Activated naive CD4-positive, alpha-beta T cell treated with anti-CD3 and anti-CD28 coated beads, Interleukin-2, amount 50 U/mL, for 72 hours (primary cell): ENCODE measurements at regions not wholly inside any gene's neighbourhood (a gene's known extent, or its start where the extent isn't known, plus 50 kb on each side); places are given as distances from the start of the nearest gene placed in this dataset.

Experiments used
- ATAC-seq, 2 donors: fragments of 150-1000 bp; cut with Tn5 transposase; 2 replicates each; pipeline ENCODE4 v1.10.0; 2021; ENCODE audit warnings: mild to moderate bottlenecking in 2 of 2, moderate library complexity in 2 of 2
- DNase-seq, 2 donors: peaks; one replicate each; pipeline ENCODE4 v3.0.0; 2021 to 2022; ENCODE audit warnings: low spot score in 2 of 2
- H3K27ac Mint-ChIP-seq, 2 donors: one replicate each; pipeline ENCODE4 v1.8.0; 2022; ENCODE audit warnings: mild to moderate bottlenecking in 2 of 2, mixed read lengths in 2 of 2
- H3K36me3 Mint-ChIP-seq, 2 donors: one replicate each; pipeline ENCODE4 v1.8.0; 2022; ENCODE audit warnings: mixed read lengths in 2 of 2
- H3K9me3 Mint-ChIP-seq, 2 donors: one replicate each; pipeline ENCODE4 v1.8.0; 2022; ENCODE audit warnings: mixed read lengths in 2 of 2

DNA sequence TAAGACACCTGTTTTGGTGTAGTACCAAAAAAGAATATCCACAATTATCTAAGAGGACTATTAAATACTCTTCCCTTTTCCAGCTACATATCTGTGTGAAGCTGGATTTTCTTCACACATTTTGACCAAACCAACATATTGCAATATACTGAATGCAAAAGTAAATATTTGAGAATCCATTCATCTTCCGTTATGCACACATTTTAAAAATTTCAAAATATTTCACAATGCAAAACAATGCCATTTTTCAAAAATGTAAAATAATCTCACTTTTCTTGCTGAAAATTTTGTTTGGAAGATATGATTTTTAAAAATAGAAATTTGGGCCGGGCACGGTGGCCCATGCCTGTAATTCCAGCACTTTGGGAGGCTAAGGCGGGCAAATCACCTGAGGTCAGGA is 133.9 kb upstream of the FUT8 start:
- no peak for DNase-seq
- no peak for ATAC-seq
- Mint-ChIP-seq H3K27ac (no peak overlapping the region), H3K36me3 (no peaks in the 10 kb centered on the region), H3K9me3 (no peaks in the 10 kb centered on the region)

DNA sequence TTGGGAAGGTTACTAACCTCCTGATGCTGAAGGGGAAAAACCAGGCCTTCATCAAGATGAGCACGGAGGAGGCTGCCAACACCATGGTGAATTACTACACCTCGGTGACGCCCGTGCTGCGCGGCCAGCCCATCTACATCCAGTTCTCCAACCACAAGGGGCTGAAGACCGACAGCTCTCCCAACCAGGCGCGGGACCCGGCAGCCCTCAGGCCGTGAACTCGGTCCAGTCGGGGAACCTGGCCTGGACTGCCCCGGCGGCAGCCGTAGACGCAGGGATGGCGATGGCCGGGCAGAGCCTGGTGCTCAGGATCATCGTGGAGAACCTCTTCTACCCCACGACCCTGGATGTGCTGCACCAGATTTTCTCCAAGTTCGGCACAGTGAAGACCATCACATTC is 133.0 kb upstream of the FUT8 start:
- Mint-ChIP-seq H3K9me3 (no peaks in the 10 kb centered on the region), H3K36me3 (no peaks in the 10 kb centered on the region), H3K27ac (no peak overlapping the region)
- DNase-seq, result no peak
- no peak for ATAC-seq

DNA sequence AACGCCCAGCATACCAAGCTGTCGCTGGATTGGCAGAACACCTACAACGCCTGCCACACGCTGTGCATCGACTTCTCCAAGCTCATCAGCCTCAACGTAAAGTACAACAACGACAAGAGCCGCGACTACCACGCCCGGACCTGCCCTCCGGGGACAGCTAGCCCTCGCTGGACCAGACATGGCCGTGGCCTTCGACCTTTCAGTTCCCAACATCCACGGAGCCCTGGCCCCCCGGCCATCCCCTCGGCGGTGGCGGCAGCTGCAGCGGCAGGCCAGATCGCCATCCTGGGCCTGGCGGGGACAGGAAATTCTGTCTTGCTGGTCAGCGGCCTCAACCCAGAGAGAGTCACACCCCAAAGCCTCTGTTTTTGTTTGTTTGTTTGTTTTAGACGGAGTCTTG is 132.6 kb upstream of the FUT8 start:
- Mint-ChIP-seq H3K36me3 (no peaks in the 10 kb centered on the region), H3K9me3 (no peaks in the 10 kb centered on the region), H3K27ac (no peak overlapping the region)
- ATAC-seq, result no peak
- no peak for DNase-seq

GRCh38 chr14:65280653-65281052 is 131.9 kb upstream of the FUT8 start:
- no peak for ATAC-seq
- H3K9me3 Mint-ChIP-seq, result no peaks in the 10 kb centered on the region
- H3K36me3 Mint-ChIP-seq, result no peaks in the 10 kb centered on the region
- H3K27ac Mint-ChIP-seq, result peak overlapping the region in 1 of 2 donors; percentile 29
- no peak for DNase-seq

DNA sequence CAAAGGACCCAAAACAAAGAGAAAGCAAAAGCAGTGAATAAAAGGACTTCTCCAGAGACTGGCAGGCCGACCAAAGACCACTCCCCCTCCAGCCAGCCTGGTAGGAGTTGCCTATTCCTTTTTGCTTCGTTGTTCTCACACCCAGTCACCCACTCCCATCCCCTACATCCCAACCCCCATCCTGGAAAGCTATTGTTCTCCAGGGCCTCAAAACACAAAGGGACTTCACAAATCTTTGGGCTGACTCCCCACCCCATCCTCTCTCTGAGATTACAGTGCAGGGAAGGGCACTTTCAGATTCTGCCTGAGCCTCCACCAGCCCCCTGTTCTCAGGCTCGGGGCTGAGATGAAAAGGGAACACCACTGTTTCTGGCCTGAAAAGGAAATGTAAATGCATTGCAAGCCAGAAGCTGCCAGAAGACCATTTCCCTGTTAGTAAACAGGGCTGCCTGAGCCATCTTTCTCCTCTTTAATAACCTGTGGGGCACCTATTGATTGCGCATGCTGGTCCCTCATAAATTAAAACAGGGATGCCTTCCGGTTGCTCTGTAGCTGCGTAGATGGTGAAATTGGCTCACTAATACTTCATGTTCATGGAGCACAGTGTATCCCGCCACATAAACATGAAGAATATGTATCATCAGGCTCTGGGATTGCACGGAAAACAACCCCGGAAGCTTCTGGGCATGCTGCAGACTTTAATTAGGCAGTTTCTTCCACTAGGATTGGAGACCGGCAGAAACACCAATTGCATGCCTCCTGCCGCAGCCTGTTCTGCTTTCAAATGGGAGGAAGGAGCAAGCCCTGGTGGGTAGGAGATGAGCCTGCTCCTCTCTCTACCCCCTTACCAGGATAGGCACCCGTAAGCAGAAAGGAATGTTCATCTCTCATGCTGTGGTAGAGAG is 130.3 kb upstream of the FUT8 start:
- no peak for DNase-seq
- Mint-ChIP-seq H3K27ac (peak overlapping the region; percentile 33 to 86), H3K9me3 (no peaks in the 10 kb centered on the region), H3K36me3 (no peaks in the 10 kb centered on the region)
- ATAC-seq, result peak in 1 of 2 donors; percentile 50

DNA sequence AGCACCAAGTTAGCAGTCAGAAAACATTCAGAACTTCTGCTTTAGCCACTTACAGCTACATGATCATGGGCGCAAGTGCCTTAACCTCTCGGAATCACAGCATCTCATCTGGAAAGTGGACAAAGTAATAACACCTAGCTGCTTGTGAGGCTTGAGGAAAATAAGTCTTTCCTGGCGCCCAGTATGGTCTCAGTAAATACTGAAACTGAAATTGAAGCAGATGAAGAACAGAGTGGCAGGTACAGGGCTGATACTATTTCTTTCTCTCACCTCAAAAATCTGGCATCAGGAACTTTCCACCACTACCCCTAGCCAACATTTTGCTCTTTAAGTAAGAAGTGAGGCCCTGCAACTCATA is 129.7 kb upstream of the FUT8 start:
- Mint-ChIP-seq H3K9me3 (no peaks in the 10 kb centered on the region), H3K27ac (peak overlapping the region; percentile 33 to 86), H3K36me3 (peaks cover 1 to 3% of the 10 kb centered on the region in 2 donors)
- ATAC-seq, result no peak
- DNase-seq, result no peak

DNA sequence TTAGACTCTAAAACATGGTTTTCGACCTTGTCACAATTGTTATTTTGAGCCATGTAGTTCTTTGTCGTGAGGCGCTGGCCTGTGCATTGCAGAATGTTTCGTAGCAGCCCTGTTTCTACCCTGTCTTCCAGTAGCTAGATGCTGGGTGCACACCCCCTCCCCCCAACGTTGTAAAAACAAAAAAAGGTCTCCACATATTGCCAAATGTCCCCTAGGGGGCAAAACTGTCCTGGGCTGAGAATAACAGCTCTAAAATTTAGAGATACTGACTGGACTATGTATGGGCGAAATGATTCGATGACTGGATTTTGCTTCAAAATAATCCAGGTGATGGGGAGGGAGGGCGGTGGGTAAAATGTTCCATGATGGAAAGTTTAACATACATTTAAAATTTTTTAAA is 126.1 kb upstream of the FUT8 start:
- no peak overlapping the region for H3K27ac Mint-ChIP-seq
- H3K36me3 Mint-ChIP-seq, result peaks cover 11 to 21% of the 10 kb centered on the region in 2 donors
- H3K9me3 Mint-ChIP-seq, result peaks cover 0 to 4% of the 10 kb centered on the region in 2 donors
- ATAC-seq (no peak), DNase-seq (peak in 1 of 2 donors; percentile 37)

GRCh38 chr14:65287264-65288131 is 125.0 kb upstream of the FUT8 start:
- ATAC-seq, result peak; percentile 72 to 78
- Mint-ChIP-seq H3K36me3 (peaks cover 11 to 29% of the 10 kb centered on the region in 2 donors), H3K27ac (peak overlapping the region; percentile 93 to 97), H3K9me3 (peaks cover 0 to 4% of the 10 kb centered on the region in 2 donors)
- peak; percentile 61 to 73 for DNase-seq

DNA sequence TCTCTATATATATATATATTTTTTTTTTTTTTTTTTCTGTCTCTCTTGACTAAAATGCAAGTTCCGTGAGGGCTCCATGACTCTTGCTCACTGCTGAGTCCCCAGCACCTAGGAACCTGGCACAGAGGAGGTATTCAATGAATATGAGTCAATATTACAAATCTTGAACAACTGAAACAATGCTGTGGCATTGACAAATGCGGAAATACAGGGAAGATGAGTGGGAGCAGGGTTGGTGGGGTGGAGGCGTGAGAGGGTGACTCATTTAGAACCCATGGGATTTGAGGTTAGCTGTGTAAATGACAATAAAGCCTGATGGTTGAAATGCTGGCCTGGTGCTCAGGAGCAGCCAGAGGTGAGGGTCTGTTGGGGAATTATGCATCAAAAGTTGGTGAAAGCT is 121.7 kb upstream of the FUT8 start:
- H3K9me3 Mint-ChIP-seq, result peaks cover 0 to 4% of the 10 kb centered on the region in 2 donors
- DNase-seq (peak; percentile 42 to 65), ATAC-seq (peak; percentile 56 to 71)
- H3K27ac Mint-ChIP-seq, result peak overlapping the region; percentile 52 to 69
- H3K36me3 Mint-ChIP-seq, result peaks cover 11 to 29% of the 10 kb centered on the region in 2 donors

DNA sequence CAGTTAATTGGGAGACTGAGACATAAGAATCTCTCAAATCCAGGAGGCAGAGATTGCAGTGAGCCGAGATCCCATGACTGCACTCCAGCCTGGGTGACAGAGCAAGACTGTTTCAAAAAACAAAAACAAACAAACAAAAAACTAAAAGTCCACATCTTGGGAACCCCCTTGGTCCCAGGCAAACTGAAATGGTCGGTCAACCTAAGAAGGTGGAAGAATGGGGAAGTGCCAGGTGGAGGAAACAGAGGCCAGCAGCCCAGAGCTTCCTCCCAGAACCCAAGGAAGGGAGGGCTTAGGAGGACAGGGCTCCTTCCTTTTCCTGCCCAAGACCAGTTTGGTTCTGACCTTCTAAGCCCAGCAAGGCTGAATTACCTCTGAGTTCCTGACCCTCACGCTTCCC is 121.0 kb upstream of the FUT8 start:
- Mint-ChIP-seq H3K36me3 (peaks cover 11 to 29% of the 10 kb centered on the region in 2 donors), H3K9me3 (peaks cover 0 to 4% of the 10 kb centered on the region in 2 donors), H3K27ac (peak overlapping the region; percentile 60 to 65)
- DNase-seq, result no peak
- no peak for ATAC-seq

GRCh38 chr14:65294816-65295215 is 117.7 kb upstream of the FUT8 start:
- Mint-ChIP-seq H3K27ac (no peak overlapping the region), H3K9me3 (peaks cover 4 to 5% of the 10 kb centered on the region in 2 donors), H3K36me3 (peaks cover 6 to 33% of the 10 kb centered on the region in 2 donors)
- DNase-seq (no peak), ATAC-seq (no peak)

DNA sequence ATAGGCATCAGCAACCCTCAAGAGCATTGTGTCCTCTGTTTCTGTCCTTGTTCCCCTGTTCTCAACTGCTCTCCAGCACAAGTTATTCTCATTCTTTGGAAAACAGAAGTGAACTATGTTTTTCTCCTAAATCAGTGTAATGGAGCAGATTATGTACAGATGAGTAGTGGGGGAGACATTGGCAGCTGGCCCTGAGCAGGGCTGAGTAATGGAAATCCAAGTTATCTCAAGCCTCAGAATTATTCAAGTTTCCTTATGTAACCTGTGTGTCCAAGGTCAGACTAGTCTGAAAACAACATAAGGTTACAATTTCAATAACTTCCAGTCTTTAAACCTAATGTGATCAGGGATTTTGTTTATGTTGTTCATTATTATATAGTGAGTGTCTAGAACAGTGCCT is 116.1 kb upstream of the FUT8 start:
- H3K36me3 Mint-ChIP-seq, result peaks cover 0 to 24% of the 10 kb centered on the region in 2 donors
- H3K27ac Mint-ChIP-seq, result no peak overlapping the region
- peaks cover 0 to 5% of the 10 kb centered on the region in 2 donors for H3K9me3 Mint-ChIP-seq
- no peak for ATAC-seq
- no peak for DNase-seq

DNA sequence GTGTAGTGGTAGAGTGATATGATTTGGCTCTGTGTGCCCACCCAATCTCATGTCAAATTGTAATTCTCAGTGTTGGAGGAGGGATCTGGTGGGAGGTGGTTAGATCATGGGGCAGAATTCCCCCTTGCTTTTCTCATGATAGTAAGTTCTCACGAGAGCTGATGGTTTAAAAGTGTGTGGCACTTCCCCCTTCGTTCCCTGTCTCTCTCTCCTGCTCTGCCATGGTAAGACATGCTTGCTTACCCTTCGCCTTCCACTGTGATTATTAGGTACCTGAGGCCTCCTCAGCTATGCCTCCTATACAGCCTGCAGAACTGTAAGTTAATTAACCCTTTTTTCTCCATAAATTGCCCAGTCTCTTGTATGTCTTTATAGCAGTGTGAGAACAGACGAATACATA is 115.7 kb upstream of the FUT8 start:
- DNase-seq, result no peak

GRCh38 chr14:65297744-65298143 is 114.8 kb upstream of the FUT8 start:
- peaks cover 0 to 16% of the 10 kb centered on the region in 2 donors for H3K36me3 Mint-ChIP-seq
- no peak overlapping the region for H3K27ac Mint-ChIP-seq
- ATAC-seq, result no peak
- DNase-seq, result no peak
- H3K9me3 Mint-ChIP-seq, result peaks cover 0 to 5% of the 10 kb centered on the region in 2 donors

More for the DNA sequence above, 115.7 kb upstream of the FUT8 start:
- ATAC-seq, result no peak
- Mint-ChIP-seq H3K36me3 (peaks cover 0 to 20% of the 10 kb centered on the region in 2 donors), H3K27ac (no peak overlapping the region), H3K9me3 (peaks cover 0 to 5% of the 10 kb centered on the region in 2 donors)

- ATAC-seq (no peak), DNase-seq (no peak)
- Mint-ChIP-seq H3K27ac (no peak overlapping the region), H3K9me3 (peaks cover 0 to 5% of the 10 kb centered on the region in 2 donors), H3K36me3 (peaks cover 0 to 16% of the 10 kb centered on the region in 2 donors)
Observed at GRCh38 chr14:65299826-65300225, 112.7 kb upstream of the FUT8 start.

DNA sequence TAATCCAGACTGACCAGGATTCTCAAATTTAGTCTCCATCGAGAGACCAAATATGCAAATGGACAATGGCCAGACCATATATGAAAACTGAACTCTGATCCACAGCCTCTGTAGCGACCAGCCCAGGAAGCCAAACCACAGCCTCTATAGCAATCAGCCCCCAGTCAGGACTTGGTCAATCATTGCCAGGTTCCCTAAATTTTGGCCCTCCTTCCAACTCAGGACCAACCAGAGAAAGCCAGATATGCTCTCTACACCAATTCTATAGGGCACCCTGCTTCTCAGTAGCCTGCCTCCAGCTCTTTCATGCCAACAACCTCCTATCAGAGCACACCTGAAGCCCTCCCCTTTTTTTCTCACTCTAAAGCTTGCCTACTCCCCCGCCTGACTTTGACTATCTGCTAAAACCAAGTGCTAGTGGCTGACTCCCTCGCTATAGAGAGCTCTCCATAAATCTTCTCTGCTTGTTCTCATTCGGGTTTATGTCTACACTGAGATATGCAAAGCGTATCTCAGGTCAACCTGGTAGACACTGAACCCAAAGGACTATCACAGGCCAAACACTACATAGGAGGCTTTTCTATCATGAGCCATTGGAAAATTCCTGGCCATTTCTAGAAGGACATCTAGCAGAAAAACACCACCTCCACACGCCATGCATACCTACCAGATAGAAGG is 110.5 kb upstream of the FUT8 start:
- ATAC-seq (peak; percentile 6 to 68), DNase-seq (no peak)
- peaks cover 0 to 26% of the 10 kb centered on the region in 2 donors for H3K36me3 Mint-ChIP-seq
- peaks cover 0 to 5% of the 10 kb centered on the region in 2 donors for H3K9me3 Mint-ChIP-seq
- peak overlapping the region; percentile 76 to 87 for H3K27ac Mint-ChIP-seq
